GM12878 (cell line): ENCODE measurements at regions not wholly inside any gene's neighbourhood (a gene's known extent, or its start where the extent isn't known, plus 50 kb on each side); places are given as distances from the start of the nearest gene placed in this dataset.

ENCODE experiments used
- MTA3 ChIP-seq: IDR thresholded peaks from 2 replicates; pipeline ENCODE4 v1.6.1; 2012; ENCODE audit warnings: low read length, inconsistent platforms, borderline replicate concordance
- PKNOX1 ChIP-seq: fragments of 450-650 bp; IDR thresholded peaks from 2 replicates; pipeline ENCODE4 v1.6.1; 2016; ENCODE audit warnings: mild to moderate bottlenecking
- POLR2A ChIP-seq: IDR thresholded peaks from 2 replicates; pipeline ENCODE4 v1.6.1; 2011; ENCODE audit warnings: low read depth, mild to moderate bottlenecking, low read length
- POLR2AphosphoS5 ChIP-seq: IDR thresholded peaks from 2 replicates; pipeline ENCODE4 v1.6.1; 2011; ENCODE audit warnings: mild to moderate bottlenecking, low read length, inconsistent platforms
- RAD21 ChIP-seq: IDR thresholded peaks from 2 replicates; pipeline ENCODE4 v1.6.1; 2011; ENCODE audit warnings: mild to moderate bottlenecking, low read depth, low read length, moderate library complexity; ENCODE audit not compliant: insufficient read depth
- REST ChIP-seq: IDR thresholded peaks from 2 replicates; pipeline ENCODE4 v1.6.1; 2012; ENCODE audit warnings: mild to moderate bottlenecking, low read depth, low read length
- RFX5 ChIP-seq: IDR thresholded peaks from 2 replicates; pipeline ENCODE4 v1.6.1; 2011; ENCODE audit warnings: low read depth, low read length, improper control_type of control experiment
- USF1 ChIP-seq: IDR thresholded peaks from 2 replicates; pipeline ENCODE4 v1.6.1; 2011; ENCODE audit warnings: borderline replicate concordance, low read depth, mild to moderate bottlenecking, moderate library complexity, mixed read lengths, low read length; ENCODE audit not compliant: insufficient read depth; ENCODE audit errors: extremely low read length
- ZNF622 ChIP-seq: fragments of 450-650 bp; IDR thresholded peaks from 2 replicates; pipeline ENCODE4 v1.6.1; 2017; ENCODE audit warnings: mild to moderate bottlenecking, inconsistent platforms
- TF ChIP-seq, protein P1 (sequence below), 3 experiments: IDR thresholded peaks in 2 of 3; conservative IDR thresholded peaks in 1 of 3; 2 replicates each; pipeline ENCODE4 v1.5.1; 2011; ENCODE audit warnings: low read depth in 3 of 3, low read length in 3 of 3, mild to moderate bottlenecking in 3 of 3, control low read depth in 2 of 3, moderate library complexity in 2 of 3, inconsistent platforms in 1 of 3, mixed read lengths in 1 of 3; ENCODE audit not compliant: control insufficient read depth in 2 of 3, insufficient read depth in 1 of 3; ENCODE audit errors: extremely low read depth in 1 of 3

GRCh38 chr9:92185681-92186080 is 70.5 kb upstream of the SPTLC1 start:
- TF ChIP-seq, protein P1, sequence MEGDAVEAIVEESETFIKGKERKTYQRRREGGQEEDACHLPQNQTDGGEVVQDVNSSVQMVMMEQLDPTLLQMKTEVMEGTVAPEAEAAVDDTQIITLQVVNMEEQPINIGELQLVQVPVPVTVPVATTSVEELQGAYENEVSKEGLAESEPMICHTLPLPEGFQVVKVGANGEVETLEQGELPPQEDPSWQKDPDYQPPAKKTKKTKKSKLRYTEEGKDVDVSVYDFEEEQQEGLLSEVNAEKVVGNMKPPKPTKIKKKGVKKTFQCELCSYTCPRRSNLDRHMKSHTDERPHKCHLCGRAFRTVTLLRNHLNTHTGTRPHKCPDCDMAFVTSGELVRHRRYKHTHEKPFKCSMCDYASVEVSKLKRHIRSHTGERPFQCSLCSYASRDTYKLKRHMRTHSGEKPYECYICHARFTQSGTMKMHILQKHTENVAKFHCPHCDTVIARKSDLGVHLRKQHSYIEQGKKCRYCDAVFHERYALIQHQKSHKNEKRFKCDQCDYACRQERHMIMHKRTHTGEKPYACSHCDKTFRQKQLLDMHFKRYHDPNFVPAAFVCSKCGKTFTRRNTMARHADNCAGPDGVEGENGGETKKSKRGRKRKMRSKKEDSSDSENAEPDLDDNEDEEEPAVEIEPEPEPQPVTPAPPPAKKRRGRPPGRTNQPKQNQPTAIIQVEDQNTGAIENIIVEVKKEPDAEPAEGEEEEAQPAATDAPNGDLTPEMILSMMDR (IDR thresholded peaks at IDR 0.05 in 2 of 3, conservative IDR thresholded peaks at IDR 0.05 in 1 of 3; ENCODE audit: control insufficient read depth in 2 of 3, extremely low read depth in 1 of 3, insufficient read depth in 1 of 3, low read depth in 3 of 3, low read length in 3 of 3): no peak
- TF ChIP-seq REST (no peak), RFX5 (no peak), POLR2AphosphoS5 (no peak), PKNOX1 (no peak), POLR2A (no peak), ZNF622 (no peak), RAD21 (no peak), USF1 (no peak), MTA3 (no peak)
